GM21723 (cell line): ENCODE measurements at regions not wholly inside any gene's neighbourhood (a gene's known extent, or its start where the extent isn't known, plus 50 kb on each side); places are given as distances from the start of the nearest gene placed in this dataset.

ENCODE experiments used
- ATAC-seq: cut with Tn5 transposase; IDR thresholded peaks from one replicate; pipeline ENCODE4 v1.9.1; 2021; ENCODE audit warnings: mild to moderate bottlenecking, moderate library complexity; ENCODE audit not compliant: unreplicated experiment

DNA sequence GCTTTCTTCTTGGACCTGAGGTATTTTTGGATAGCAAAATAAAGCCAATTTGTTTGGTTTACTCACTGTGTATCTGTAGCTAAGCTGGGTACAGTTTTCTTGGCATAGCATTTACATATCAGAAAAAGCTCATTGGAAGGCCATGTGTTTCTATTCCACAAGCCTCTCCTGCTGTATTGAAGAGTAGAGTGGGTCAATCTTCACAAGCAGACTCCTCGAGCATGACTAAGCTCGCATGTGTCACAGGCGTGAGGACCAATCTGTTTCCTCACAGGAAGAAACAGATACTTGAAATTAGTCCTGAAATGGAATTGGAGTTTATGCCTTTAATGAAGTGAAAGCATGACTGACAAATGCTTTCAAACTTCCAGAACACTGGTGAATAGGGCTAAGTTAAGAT, 1279.0 kb upstream of the MAP3K7 start:
- ATAC-seq = no peak

DNA sequence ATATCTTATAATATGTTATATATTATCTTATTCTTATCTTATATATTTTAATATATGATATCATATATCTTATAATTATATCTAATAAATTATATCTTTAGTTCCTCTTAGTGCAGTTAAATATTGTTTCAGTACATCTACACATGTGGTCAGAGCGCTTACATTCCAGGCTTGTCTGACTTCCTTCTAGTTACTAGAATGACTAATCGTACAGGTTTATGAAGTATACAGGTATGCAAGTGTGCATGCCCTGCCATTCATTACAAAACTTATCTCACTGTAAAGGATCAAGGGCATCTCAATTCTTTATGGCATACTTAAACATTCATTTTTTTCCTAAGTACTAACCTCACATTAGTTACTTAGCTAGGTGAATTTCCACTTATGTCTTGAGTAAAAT, 1278.0 kb upstream of the MAP3K7 start:
- no peak for ATAC-seq

DNA sequence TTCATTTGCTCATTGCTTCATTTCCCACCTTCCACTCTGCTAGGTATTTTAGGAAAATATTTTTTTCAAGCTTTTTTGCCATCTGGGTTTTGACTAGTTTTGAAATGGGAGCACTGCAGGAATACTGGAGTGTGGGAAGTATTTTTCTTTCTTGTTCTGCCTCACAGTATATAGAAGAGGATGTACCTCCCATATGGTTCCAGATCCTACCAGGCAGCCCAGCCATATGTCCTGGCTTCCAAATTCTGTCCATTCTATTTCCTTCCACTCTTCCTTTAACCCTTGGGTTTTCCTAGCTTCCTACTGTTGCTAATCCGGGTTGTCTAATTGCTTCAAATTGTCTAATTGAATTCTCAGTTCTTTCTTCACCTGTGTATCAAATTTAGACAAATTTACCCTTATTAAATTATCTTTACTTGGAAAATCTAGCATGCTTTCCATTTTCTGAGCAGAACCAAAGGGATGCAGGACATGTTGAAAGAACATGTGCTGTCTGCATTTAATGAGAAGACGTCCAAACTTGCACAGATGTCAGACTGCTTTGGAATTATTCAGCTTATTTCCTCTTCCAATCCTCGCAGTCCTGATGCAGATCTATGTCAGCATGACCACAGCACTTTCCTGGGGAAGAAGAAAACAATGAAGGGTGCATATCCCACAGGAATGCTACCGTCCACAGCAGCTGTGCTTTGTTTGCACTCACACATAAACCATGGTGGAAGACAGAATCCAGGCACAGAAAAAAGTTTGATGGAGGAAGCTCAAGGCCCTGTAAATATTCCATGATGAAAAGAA, 1273.9 kb upstream of the MAP3K7 start:
- ATAC-seq = no peak

DNA sequence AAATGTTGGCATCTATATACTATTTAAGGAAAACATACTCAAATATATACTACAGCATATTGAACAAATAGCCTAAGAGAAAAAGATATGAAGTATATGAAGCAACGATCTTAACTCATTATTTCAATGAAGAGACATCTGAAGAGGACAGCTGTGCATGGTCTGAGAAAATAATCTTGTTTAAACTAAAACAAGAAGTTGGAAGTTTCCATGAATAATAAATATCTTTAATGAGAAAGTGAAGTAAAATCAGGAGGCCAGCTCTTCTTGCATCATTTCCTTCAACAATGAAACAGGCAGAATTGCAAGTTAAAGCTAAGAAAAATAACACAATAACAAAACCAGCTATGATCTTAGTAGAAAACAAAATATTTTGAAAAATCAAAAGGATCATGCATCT, 1265.4 kb upstream of the MAP3K7 start:
- no peak for ATAC-seq

DNA sequence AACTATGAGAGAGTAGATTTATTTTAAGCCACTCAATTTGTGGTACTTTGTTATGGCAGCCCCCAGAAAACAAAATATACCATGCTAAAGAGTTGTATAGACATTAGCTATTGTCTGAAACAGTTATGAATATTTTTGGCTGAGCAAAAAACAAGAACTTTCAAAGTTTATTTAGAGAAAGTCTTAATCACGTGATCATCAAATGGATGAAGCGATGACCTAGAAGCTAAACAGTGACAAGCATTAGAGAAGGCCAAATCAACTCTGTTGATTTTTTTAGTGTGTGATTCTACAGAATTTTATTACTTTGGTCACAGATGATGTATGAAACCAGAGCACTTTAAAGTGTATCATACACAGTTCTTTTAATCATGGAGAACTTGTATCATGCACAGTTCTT, 1247.9 kb upstream of the MAP3K7 start:
- no peak for ATAC-seq

DNA sequence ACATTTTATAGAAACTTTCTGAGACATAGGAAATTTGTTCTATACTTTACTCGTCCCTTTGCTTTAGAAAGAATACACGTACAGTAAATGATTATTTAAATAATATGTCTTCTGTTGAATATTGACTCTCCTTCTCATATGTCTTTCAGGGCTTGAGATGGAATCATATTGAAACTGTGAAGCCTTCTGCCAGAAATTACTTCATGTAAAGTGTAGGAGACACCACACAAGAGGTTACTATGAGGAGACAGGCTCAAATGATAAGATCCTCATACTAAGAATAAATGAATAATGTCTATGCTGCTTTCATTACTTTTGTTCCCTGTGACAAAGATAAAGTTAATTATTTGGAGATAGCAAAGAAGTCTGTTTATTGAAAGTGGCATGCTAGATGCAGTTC, 1240.3 kb upstream of the MAP3K7 start:
- no peak for ATAC-seq

DNA sequence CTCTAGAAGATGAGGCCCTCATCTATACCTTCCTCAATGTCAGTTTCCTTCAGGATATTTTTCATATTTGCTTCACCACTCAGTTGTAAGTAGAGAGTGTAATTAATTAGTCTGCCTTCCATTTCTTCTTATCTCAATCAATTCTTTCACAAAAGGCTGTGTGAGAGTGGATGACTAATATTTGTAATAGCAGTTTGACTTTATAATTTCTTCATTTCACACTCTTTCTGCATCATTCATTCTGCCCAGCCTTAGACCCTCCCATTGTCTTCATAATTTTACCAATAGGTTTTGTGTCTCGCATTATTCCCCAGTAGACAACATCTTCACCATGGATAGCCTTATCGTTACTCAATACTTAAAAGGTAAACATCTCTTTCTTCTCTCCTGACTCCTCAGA, 1239.3 kb upstream of the MAP3K7 start:
- no peak for ATAC-seq

DNA sequence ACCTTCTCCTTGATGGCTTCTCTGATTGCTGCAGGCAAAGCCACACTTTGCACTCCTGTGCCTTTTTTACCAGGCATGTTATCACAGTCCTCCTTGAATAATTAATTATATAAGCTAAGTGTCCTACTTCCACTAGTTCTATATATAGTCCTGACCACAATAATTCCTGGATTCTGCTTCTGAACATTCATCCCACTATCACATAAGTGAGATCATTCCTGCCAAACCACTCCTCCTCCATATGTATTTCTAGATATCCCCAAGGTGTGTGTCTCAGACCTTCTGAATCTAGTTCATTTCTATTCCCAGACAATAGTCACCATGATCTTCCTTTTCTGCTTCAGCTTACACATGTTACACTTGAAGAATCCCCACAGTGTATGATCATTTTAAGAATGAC, 1237.5 kb upstream of the MAP3K7 start:
- ATAC-seq = no peak

DNA sequence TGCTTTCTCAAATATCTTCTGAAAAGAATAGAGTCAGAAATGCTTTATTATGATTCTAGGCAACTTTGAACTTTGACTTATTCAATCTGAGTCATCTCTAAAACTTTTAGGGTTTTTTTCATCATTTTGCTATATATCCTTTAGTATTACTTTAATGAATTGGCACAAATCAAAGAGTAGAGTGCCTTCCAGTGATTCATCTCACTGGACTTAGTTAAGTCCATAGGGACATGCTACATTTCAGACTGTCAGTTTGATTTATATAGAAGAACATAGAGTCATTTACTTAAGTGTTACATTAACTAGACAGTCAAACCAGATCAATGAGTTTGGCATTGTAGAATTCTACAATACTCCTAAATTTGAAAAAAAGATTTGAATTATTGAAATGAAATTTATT, 1235.7 kb upstream of the MAP3K7 start:
- ATAC-seq = no peak

DNA sequence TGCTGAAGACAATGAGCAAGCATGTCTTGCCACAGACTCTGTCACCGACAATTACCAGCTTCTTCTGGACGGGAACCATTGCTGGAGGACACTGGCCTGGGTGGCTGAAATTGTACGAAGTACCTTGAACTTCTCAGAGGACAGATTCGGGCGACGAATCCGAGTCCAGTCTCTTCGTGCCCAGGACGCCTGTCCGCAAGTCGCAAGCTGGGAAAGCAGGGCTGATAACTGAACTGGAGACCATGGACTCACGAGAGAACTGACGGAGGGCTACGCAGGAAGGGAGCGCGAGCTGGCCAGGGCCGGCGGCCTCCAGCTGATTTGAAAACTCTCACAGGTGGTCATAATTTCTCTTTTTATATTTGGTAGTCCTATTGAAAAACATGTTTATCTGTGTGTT, 1229.5 kb upstream of the MAP3K7 start:
- ATAC-seq = no peak

DNA sequence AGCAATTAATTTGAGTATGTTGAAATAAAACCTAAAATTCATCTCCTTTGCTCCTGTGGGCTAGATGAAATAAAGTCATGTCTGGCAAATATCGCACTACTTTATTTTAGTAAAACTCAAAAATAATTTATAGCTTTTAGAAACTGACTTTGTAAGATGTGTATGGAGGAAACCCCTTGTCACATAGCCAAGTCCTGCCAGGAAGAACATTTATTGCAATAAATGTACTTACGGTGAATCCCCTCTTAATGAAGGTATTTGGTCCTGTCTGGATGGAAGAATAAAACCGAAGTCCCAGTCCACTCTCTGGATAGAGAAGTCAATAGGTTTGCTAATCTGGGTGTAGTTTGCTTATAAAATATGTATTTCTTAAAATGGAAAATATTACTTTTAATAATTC, 1226.8 kb upstream of the MAP3K7 start:
- ATAC-seq = no peak

DNA sequence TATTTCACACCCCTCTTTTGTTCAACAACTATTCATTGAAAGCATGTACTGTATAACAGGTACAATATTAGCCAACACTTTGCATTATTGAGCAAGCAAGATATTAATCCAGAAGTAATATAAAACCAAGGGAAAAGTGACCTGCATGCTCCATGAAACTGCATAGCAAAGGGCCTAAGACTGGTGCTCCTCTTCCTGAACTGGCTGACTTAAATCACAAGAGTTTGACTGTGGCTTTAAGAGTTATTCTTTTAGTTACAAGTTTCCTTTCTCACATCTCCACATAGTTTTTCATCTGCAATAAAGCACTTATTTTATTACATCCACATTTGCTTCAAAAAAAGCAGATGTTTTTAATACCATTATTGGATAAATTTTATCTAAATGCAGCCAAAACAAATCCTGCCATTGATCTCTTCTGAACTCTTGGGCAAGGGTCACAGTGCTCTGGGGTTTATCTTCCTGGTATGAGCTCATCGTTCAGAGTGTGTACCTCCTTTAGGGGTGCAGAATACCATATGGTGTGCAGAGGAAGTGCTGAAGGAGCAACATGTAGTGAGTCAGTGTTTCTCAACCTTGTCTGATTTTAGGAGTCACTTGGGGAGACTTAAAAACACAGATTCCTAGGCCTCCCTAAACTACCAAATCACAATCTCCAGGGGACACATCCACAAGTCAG, 1225.9 kb upstream of the MAP3K7 start:
- no peak for ATAC-seq

DNA sequence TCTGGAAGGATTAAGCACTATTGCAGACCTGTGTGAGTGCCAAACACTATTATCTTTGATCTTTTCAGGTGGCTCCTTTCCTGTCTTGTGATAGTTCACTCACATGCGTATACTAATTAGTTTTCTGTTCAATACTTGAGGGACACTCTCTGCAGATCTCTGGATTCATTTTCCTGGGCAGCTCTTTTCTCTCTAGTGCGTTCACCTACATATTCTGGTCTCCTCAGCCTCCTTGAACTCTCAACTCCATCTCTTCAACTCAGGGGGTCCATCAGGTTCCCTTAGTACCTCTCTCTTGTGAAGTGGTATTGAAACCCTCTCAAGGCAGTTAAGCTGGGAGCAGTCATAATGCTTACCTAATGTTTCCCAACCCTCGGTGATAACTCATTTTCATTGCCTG, 1218.1 kb upstream of the MAP3K7 start:
- ATAC-seq = no peak

DNA sequence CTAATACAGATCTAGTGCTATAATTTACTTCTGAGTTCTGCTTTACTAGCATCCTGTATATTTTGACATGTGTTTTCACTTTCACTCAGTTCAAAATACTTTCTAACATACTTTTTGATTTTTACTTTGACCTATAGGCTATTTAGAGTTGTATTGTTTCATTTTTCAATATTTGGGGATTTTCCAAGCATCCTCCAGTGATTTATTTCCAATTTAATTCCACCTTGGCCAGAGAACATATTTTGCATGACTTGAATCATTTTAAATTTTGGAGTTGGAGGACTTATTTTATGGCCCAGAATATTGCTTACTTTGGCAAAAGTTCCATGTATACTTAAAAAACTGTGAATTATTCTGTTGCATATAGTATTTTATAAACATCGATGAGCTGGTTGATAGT, 1215.6 kb upstream of the MAP3K7 start:
- ATAC-seq = no peak

DNA sequence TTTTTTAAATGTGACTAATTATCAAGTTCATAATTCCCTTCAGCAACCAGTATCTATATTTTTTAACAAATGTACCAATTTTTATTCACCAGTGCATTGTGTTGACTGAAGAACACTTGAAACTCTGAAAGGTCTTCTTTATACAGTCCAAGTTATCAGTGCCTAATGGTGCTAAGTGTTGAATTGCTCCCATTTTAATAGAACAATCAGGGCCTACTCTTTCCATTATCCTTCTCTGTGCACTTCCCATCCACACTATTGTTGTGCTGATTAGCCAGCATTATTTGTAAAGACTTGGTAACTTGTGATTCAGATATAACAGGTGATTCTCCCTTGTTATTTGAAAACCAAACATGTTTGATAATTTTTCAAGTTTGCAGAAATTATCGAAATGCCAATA, 1209.7 kb upstream of the MAP3K7 start:
- ATAC-seq = no peak

DNA sequence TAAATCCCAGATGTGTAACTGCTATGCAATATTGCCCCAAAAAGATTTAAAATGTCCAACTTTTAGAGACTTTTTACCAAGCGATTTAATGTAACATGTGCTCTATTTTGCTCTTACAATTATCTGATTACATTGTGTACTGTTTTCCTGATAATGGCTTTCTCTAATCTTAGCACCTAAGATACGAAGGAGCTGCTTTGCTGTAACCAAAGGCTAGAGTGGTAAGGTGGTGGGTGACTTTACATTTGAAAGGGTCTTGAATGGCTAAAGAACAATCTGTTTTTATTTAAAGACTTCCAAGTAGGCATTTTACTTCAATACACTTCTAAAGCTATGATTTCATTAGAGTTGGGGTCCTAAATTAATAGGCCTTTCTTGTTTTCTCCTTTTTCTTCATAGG, 1201.6 kb upstream of the MAP3K7 start:
- ATAC-seq = no peak

DNA sequence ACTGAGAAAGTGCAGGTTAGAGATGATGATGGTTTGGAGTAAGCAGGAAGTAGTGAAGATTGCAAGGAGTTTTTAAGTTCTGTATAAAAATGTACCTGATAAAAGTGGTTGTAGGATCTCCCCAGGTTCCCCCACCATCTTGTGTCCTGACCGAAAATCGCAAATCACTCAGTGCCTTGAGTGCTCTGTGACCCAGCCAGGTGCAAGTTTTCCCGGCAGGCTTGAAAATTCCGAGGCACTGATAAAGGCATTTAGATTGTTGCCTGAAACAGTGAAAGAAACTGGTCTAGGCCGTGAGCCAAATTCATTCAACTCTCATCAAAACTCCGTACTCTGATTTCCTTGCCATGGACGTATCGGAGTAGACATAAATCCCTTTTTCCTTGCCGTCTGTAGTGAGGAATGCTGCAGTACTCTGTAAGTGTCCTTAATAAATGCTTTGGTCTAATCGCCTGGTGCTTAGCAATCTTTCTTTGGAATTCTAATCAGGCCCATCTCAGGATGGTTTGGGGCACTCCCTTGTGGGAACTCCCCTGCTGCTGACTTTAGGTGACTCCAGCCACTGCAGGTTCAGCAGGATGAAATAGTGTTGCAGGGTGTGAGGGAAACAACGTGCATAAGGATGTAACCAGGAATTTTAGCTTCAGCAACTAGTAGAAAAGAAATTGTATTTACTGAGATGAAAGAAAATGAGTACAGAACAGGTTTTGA, 1199.8 kb upstream of the MAP3K7 start:
- no peak for ATAC-seq

DNA sequence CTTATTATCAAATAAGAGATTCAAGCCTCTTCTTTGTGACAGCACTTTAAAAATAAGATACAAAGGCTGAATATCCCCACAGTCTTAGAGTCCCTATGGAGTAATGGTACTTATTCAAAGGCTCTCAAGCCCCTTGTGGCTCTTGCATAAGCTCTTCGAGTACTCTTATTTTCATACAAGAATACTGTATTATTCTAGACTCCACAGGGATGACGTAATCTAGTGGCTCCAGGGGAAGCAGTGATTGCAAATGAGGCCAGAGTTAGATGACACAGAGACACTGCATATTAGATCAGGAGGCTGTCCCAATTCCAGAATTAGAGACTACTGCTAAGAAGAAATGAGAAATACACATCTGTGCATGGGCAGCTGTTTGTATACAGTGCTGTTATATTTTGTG, 1195.9 kb upstream of the MAP3K7 start:
- no peak for ATAC-seq

DNA sequence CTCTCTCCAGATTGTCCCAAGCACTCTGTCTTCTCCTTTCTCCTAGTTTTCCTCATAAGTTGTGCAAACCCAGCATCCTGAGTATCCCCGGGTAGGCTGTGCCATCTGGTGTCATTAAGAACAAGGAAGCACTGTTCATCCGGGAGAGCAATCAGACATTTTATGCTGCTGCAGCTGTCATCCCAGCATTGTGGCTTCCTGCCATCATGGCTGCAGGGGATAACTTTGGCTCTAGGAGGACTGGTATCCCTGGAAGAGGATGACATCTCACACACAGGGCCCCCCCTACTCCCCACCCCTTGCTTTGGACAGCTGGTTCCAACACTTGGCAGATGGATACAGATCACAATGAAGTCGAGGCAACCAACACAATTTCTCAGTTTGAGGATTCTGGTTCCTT, 1195.1 kb upstream of the MAP3K7 start:
- ATAC-seq = no peak

DNA sequence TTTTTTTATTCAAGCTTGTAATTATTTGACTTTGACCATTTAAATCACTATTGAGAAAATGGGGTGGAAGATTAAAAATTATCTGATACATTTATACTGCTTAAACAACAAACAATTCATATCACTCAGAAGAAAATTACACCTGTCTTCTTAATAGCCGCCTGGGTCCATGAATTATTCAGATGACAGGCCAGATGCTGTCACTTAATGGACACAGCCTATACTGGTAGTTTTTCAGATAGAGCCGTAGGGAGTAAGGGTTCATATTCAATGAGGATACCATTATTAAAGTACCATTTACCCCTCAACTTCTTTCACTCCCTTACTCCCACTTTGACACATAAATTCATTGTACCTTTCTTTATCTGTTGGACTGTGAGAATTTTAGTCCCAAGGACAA, 1193.4 kb upstream of the MAP3K7 start:
- no peak for ATAC-seq

DNA sequence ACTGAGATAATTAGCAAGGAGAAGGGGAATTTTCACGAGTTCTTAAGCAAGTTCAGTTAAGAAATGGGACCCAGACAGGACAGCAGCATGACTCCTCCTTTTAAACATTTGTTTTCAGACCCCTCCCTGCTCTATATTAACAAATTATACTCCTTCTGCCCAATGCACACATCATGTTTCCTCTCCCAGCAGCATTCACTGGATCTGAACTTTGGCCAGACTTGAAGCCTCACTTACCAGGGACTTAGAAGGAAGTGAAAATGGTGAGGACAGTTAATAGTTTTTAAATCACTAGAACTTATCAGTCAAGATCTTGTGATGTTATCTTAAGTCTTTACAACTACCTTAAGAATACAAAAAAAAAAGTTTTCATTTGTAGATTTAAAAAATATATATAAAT, 1174.7 kb upstream of the MAP3K7 start:
- no peak for ATAC-seq

DNA sequence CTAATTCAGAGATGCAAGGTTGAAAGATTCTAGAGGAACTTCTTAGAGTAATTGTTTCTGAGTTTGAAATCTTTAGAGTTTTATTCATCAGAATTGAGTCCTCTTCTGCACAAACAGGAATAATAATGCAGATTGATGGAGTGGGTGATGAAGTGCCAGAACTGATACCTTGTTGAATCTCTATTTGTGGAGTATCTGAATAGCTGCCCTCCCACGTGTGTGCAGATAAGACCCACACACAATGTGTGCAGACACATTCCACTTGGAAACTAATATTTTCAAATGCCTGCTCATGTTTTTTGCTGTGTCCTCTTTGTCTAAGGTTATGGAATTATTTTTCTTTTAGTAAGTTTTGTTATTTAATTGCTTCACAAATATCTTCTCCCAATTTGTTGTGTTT, 1167.8 kb upstream of the MAP3K7 start:
- no peak for ATAC-seq
